ENCODE measurements at regions not wholly inside any gene's neighbourhood (a gene's known extent, or its start where the extent isn't known, plus 50 kb on each side); places are given as distances from the start of the nearest gene placed in this dataset.

DNA sequence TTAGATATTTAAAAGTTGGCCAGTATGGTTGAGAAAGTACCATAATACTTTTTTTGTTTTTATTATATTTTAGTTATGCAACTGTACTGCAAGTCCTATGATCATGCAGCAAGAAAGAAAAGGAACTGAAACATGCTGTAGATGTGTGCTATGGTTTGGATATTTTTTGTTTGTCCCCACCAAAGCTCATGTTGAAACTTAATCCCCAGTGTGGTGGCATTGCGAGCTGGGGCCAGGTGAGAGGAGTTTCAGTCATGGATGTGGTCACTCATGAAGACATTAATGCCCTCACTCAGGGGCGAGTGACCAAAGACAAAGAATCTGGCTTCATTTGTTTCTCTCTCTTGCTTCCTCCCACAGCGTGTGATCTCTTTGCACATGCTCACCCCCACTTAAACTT, 393.9 kb downstream of the PAX1 start:
- DNase-seq (ENCODE audit: low read depth): no peak
- Histone ChIP-seq H3K36me3 (ENCODE audit: control insufficient read depth, insufficient read depth, low read length) (no peaks in the 10 kb centered on the region), H3K4me3 (ENCODE audit: low read depth, low read length) (no peak overlapping the region), H3K27me3 (ENCODE audit: control insufficient read depth, insufficient read depth, low read length) (no peaks in the 10 kb centered on the region)
- TF ChIP-seq, protein P1, sequence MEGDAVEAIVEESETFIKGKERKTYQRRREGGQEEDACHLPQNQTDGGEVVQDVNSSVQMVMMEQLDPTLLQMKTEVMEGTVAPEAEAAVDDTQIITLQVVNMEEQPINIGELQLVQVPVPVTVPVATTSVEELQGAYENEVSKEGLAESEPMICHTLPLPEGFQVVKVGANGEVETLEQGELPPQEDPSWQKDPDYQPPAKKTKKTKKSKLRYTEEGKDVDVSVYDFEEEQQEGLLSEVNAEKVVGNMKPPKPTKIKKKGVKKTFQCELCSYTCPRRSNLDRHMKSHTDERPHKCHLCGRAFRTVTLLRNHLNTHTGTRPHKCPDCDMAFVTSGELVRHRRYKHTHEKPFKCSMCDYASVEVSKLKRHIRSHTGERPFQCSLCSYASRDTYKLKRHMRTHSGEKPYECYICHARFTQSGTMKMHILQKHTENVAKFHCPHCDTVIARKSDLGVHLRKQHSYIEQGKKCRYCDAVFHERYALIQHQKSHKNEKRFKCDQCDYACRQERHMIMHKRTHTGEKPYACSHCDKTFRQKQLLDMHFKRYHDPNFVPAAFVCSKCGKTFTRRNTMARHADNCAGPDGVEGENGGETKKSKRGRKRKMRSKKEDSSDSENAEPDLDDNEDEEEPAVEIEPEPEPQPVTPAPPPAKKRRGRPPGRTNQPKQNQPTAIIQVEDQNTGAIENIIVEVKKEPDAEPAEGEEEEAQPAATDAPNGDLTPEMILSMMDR (IDR thresholded peaks at IDR 0.05; ENCODE audit: insufficient read depth, low read length, poor library complexity, severe bottlenecking): no peak

- Histone ChIP-seq H3K36me3 (ENCODE audit: control insufficient read depth, insufficient read depth, low read length) (no peaks in the 10 kb centered on the region), H3K27me3 (ENCODE audit: control insufficient read depth, insufficient read depth, low read length) (no peaks in the 10 kb centered on the region), H3K4me3 (ENCODE audit: low read depth, low read length) (no peak overlapping the region)
- TF ChIP-seq, protein P1 (IDR thresholded peaks at IDR 0.05; ENCODE audit: insufficient read depth, low read length, poor library complexity, severe bottlenecking): no peak
- no peak for DNase-seq (ENCODE audit: low read depth)
Observed at GRCh38 chr20:22098511-22098910, 393.0 kb downstream of the PAX1 start.

- no peak for DNase-seq (ENCODE audit: low read depth)
- TF ChIP-seq, protein P1 (IDR thresholded peaks at IDR 0.05; ENCODE audit: insufficient read depth, low read length, poor library complexity, severe bottlenecking): no peak
- no peaks in the 10 kb centered on the region for H3K36me3 ChIP-seq (ENCODE audit: control insufficient read depth, insufficient read depth, low read length)
- no peak overlapping the region for H3K4me3 ChIP-seq (ENCODE audit: low read depth, low read length)
- no peaks in the 10 kb centered on the region for H3K27me3 ChIP-seq (ENCODE audit: control insufficient read depth, insufficient read depth, low read length)
Observed at GRCh38 chr20:22093122-22093521, 387.7 kb downstream of the PAX1 start.

- H3K27me3 ChIP-seq (ENCODE audit: control insufficient read depth, insufficient read depth, low read length): no peaks in the 10 kb centered on the region
- no peak for DNase-seq (ENCODE audit: low read depth)
- H3K36me3 ChIP-seq (ENCODE audit: control insufficient read depth, insufficient read depth, low read length): no peaks in the 10 kb centered on the region
- no peak overlapping the region for H3K4me3 ChIP-seq (ENCODE audit: low read depth, low read length)
- TF ChIP-seq, protein P1 (IDR thresholded peaks at IDR 0.05; ENCODE audit: insufficient read depth, low read length, poor library complexity, severe bottlenecking): no peak
Observed at GRCh38 chr20:22088882-22089281, 383.4 kb downstream of the PAX1 start.

- Histone ChIP-seq H3K36me3 (ENCODE audit: control insufficient read depth, insufficient read depth, low read length) (no peaks in the 10 kb centered on the region), H3K4me3 (ENCODE audit: low read depth, low read length) (no peak overlapping the region), H3K27me3 (ENCODE audit: control insufficient read depth, insufficient read depth, low read length) (no peaks in the 10 kb centered on the region)
- DNase-seq (ENCODE audit: low read depth): no peak
- TF ChIP-seq, protein P1 (IDR thresholded peaks at IDR 0.05; ENCODE audit: insufficient read depth, low read length, poor library complexity, severe bottlenecking): no peak
Observed at GRCh38 chr20:22080985-22081384, 375.5 kb downstream of the PAX1 start.

DNA sequence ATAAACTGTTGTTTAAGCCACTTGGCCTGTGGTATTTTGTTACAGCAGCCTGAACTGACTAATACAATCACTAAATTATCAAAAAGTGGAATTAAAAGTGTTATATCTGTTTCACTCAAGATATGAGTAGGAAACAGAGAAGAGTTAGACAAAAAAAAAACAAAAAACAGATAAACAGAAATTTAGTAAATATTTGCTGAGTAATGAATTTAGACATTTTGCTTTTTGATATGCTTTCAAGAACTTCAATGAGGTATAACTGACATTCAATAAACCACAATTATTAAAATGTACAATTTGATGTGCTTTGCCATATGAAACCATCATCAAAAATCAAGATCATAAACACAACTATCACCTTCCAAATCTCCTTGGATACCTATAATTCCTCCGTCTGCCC, 369.2 kb downstream of the PAX1 start:
- DNase-seq (ENCODE audit: low read depth): no peak
- TF ChIP-seq, protein P1 (IDR thresholded peaks at IDR 0.05; ENCODE audit: insufficient read depth, low read length, poor library complexity, severe bottlenecking): no peak
- Histone ChIP-seq H3K36me3 (ENCODE audit: control insufficient read depth, insufficient read depth, low read length) (no peaks in the 10 kb centered on the region), H3K4me3 (ENCODE audit: low read depth, low read length) (no peak overlapping the region), H3K27me3 (ENCODE audit: control insufficient read depth, insufficient read depth, low read length) (no peaks in the 10 kb centered on the region)

Measured in kidney epithelial cell (primary cell).